Mesothelial cell of epicardium (in vitro differentiated cells): ENCODE measurements at regions not wholly inside any gene's neighbourhood (a gene's known extent, or its start where the extent isn't known, plus 50 kb on each side); places are given as distances from the start of the nearest gene placed in this dataset.

Source experiments
- DNase-seq, 2 experiments: peaks; one replicate each; pipeline ENCODE4 v3.0.0; 2021; ENCODE audit warnings: low spot score in 2 of 2; ENCODE audit not compliant: unreplicated experiment in 2 of 2
- H3K27ac Mint-ChIP-seq: 2 replicates; pipeline ENCODE4 v1.8.0; 2021; ENCODE audit warnings: mixed read lengths
- H3K27me3 Mint-ChIP-seq: 2 replicates; pipeline ENCODE4 v1.8.0; 2021; ENCODE audit warnings: low read depth, mixed read lengths
- H3K36me3 Mint-ChIP-seq: 2 replicates; pipeline ENCODE4 v1.8.0; 2021; ENCODE audit warnings: mixed read lengths
- H3K4me1 Mint-ChIP-seq: 2 replicates; pipeline ENCODE4 v1.8.0; 2021; ENCODE audit warnings: mixed read lengths
- H3K4me3 Mint-ChIP-seq: 2 replicates; pipeline ENCODE4 v1.8.0; 2021; ENCODE audit warnings: mild to moderate bottlenecking, moderate library complexity, mixed read lengths
- H3K9me3 Mint-ChIP-seq: 2 replicates; pipeline ENCODE4 v1.8.0; 2021; ENCODE audit warnings: mixed read lengths
- TF ChIP-seq, protein P1 (sequence below): fragments of 200-600 bp; sonication (generic); IDR thresholded peaks from one replicate; pipeline ENCODE4 v1.5.0; 2021; ENCODE audit warnings: antibody characterized with exemption; ENCODE audit not compliant: unreplicated experiment

DNA sequence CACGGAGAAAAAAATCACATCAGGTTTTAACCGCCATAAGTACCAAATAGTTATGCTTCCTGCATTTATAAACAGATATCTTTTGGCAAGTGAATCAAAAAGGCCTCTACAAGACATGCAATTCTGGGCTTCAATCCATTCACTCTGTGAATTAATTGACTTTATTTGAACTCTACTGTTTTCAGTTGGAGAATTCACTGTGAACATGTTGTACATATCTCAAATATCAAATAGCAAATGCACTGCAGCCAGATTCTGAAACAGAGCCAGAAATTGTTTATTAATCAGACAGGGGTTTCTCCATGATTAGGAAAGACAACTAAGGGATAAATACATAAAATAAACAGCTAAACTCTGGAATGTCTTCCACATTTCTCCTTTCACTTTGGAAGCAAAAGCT, 445.4 kb upstream of the NFIA start:
- Mint-ChIP-seq H3K4me1 (peaks cover 8% of the 10 kb centered on the region), H3K36me3 (no peaks in the 10 kb centered on the region), H3K4me3 (no peak overlapping the region), H3K27ac (no peak overlapping the region), H3K27me3 (peaks cover 32% of the 10 kb centered on the region), H3K9me3 (peaks cover 3% of the 10 kb centered on the region)
- no peak for DNase-seq
- TF ChIP-seq, protein P1, sequence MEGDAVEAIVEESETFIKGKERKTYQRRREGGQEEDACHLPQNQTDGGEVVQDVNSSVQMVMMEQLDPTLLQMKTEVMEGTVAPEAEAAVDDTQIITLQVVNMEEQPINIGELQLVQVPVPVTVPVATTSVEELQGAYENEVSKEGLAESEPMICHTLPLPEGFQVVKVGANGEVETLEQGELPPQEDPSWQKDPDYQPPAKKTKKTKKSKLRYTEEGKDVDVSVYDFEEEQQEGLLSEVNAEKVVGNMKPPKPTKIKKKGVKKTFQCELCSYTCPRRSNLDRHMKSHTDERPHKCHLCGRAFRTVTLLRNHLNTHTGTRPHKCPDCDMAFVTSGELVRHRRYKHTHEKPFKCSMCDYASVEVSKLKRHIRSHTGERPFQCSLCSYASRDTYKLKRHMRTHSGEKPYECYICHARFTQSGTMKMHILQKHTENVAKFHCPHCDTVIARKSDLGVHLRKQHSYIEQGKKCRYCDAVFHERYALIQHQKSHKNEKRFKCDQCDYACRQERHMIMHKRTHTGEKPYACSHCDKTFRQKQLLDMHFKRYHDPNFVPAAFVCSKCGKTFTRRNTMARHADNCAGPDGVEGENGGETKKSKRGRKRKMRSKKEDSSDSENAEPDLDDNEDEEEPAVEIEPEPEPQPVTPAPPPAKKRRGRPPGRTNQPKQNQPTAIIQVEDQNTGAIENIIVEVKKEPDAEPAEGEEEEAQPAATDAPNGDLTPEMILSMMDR = no peak

DNA sequence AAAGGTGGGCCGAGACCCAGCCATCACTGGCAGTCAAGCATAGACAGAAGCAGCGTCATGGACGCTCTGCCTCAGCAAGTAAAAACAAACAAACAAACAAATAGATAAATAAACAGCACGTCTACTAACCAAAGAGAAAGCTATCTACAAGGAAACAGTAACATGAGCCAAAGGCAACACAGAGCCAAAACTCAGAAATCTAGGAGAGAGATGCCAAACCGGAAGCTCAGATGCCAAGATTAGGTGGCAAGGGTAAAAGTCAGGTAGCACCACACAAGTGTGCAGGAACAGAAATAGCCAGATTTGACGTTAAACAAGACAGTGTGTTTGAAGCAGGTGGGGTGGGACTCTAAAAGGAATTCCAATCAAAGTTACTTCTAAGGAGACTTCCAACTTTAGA, 448.3 kb upstream of the NFIA start:
- peaks cover under 1% of the 10 kb centered on the region for H3K9me3 Mint-ChIP-seq
- TF ChIP-seq, protein P1 = no peak
- H3K4me3 Mint-ChIP-seq = no peak overlapping the region
- H3K4me1 Mint-ChIP-seq = peaks cover 8% of the 10 kb centered on the region
- no peak for DNase-seq
- H3K27me3 Mint-ChIP-seq = peaks cover 45% of the 10 kb centered on the region
- H3K36me3 Mint-ChIP-seq = no peaks in the 10 kb centered on the region
- no peak overlapping the region for H3K27ac Mint-ChIP-seq

DNA sequence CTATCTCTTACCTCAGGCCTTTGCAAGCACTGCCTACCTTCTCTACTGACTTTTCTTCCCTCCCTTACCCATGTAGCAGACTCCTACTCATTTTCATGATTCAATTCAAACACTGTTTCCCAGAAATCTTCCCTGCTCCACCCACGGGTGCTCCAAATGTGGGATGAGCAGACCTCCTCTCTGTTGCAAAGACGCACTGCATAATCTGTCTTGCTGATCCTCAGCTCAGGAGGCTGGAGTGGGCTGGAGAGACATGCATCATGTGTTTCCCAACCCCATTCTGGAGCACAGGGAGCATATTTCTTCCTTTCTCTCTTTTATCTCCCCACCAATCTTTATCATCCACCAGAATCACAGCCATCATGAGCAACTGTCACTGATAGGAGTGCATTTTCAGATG, 459.9 kb upstream of the NFIA start:
- no peak overlapping the region for H3K4me3 Mint-ChIP-seq
- no peak for DNase-seq
- H3K27ac Mint-ChIP-seq = no peak overlapping the region
- TF ChIP-seq, protein P1 = no peak
- no peaks in the 10 kb centered on the region for H3K36me3 Mint-ChIP-seq
- peaks cover 14% of the 10 kb centered on the region for H3K27me3 Mint-ChIP-seq
- H3K9me3 Mint-ChIP-seq = no peaks in the 10 kb centered on the region
- peaks cover 12% of the 10 kb centered on the region for H3K4me1 Mint-ChIP-seq

DNA sequence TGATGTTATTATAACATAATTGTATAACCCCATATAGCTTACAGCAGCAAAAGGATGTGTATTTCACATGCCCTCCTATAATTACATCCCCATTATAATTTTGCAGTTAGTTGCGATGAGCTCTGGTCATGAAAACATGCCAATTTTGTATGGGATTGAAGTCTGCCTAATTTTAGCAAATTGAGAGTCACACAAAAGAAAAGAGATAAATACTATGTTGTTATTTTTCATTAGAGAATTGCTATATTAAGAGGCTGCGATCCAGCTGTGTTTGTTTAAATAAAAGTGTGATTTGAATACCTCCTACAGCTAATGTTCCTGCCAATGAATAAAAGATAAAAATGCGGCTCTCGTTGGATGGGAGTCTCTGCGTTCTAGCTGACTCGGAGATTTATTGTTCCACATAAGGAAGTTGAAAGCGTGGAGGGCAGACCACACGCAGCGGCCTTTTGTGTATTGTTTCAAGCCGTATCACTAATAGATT, 461.0 kb upstream of the NFIA start:
- TF ChIP-seq, protein P1 = no peak
- Mint-ChIP-seq H3K4me3 (no peak overlapping the region), H3K9me3 (no peaks in the 10 kb centered on the region)

DNA sequence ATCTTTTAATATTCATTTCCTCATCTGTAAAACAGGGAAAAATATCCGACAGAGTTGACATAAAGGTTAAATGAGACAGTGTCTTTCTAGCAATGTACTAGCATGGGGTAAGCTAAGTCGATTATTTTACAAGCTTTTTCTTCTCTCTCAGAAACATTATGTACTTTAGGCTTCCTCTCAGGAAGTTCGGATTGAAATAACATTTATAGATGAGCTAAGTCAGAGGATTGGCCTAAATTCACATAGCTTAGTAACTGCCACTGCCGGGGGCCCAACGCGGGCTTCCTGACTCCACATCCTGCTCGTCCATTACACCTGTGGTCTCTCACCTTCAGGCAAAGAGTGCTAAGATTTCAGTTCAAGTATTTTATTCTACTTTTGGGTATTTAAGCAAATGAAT, 462.3 kb upstream of the NFIA start:
- Mint-ChIP-seq H3K36me3 (no peaks in the 10 kb centered on the region), H3K27me3 (peaks cover 12% of the 10 kb centered on the region), H3K4me3 (no peak overlapping the region), H3K9me3 (no peaks in the 10 kb centered on the region), H3K27ac (no peak overlapping the region), H3K4me1 (peaks cover 12% of the 10 kb centered on the region)
- TF ChIP-seq, protein P1 = no peak
- DNase-seq = no peak

More for the DNA sequence above, 461.0 kb upstream of the NFIA start:
- Mint-ChIP-seq H3K4me1 (peaks cover 12% of the 10 kb centered on the region), H3K27me3 (peaks cover 18% of the 10 kb centered on the region), H3K27ac (no peak overlapping the region), H3K36me3 (no peaks in the 10 kb centered on the region)
- no peak for DNase-seq

DNA sequence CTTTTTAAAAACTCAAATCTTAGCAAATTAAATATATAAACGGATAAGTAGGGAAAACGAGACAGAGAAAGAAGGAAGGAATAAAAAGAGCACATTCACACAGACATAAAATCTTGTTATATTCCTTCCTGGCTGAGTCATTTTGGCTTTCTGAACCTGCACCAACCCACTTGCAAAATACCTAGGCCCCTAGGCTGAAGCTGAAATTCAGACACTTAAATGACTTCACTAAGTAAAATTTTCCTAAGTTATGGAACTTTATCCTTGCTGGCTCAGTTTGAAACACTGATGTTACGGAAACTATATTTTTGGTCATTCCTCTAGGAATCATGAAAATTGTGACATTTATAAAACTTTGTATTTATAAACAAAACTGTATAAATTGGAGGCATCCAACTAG, 462.8 kb upstream of the NFIA start:
- peaks cover 10% of the 10 kb centered on the region for H3K27me3 Mint-ChIP-seq

More for the DNA sequence above, 462.8 kb upstream of the NFIA start:
- no peak overlapping the region for H3K27ac Mint-ChIP-seq
- peaks cover 12% of the 10 kb centered on the region for H3K4me1 Mint-ChIP-seq
- TF ChIP-seq, protein P1 = no peak
- DNase-seq = no peak
- H3K36me3 Mint-ChIP-seq = no peaks in the 10 kb centered on the region
- H3K4me3 Mint-ChIP-seq = no peak overlapping the region
- H3K9me3 Mint-ChIP-seq = peaks cover 5% of the 10 kb centered on the region
